Trophoblast cell (in vitro differentiated cells and primary cell): ENCODE measurements at regions not wholly inside any gene's neighbourhood (a gene's known extent, or its start where the extent isn't known, plus 50 kb on each side); places are given as distances from the start of the nearest gene placed in this dataset.

ENCODE experiments used
- DNase-seq, 2 donors: peaks; one replicate each; pipeline ENCODE4 v3.0.0-alpha.2; 2016
- H2AFZ ChIP-seq: 2 replicates; pipeline ENCODE4 v1.6.1; 2013; ENCODE audit warnings: low read length, moderate library complexity, mild to moderate bottlenecking; ENCODE audit not compliant: insufficient read depth, poor library complexity
- H2AK5ac ChIP-seq: 2 replicates; pipeline ENCODE4 v1.6.1; 2013; ENCODE audit warnings: mild to moderate bottlenecking, low read length
- H2BK120ac ChIP-seq: 2 replicates; pipeline ENCODE4 v1.6.1; 2013; ENCODE audit warnings: low read length, mild to moderate bottlenecking, moderate library complexity; ENCODE audit not compliant: insufficient read depth, poor library complexity
- H2BK12ac ChIP-seq: 2 replicates; pipeline ENCODE4 v1.6.1; 2013; ENCODE audit warnings: mild to moderate bottlenecking, low read length, moderate library complexity
- H2BK5ac ChIP-seq: 2 replicates; pipeline ENCODE4 v1.6.1; 2013; ENCODE audit warnings: low read length, low read depth, moderate library complexity, mild to moderate bottlenecking; ENCODE audit not compliant: poor library complexity
- H3K14ac ChIP-seq: 2 replicates; pipeline ENCODE4 v1.6.1; 2013; ENCODE audit warnings: mild to moderate bottlenecking, low read length
- H3K18ac ChIP-seq: 2 replicates; pipeline ENCODE4 v1.6.1; 2013; ENCODE audit warnings: mild to moderate bottlenecking, low read length
- H3K23ac ChIP-seq: 2 replicates; pipeline ENCODE4 v1.6.1; 2013; ENCODE audit warnings: low read length
- H3K27ac ChIP-seq: 2 replicates; pipeline ENCODE4 v1.5.1; 2013; ENCODE audit warnings: low read depth, mild to moderate bottlenecking, inconsistent platforms, low read length, moderate library complexity
- H3K27me3 ChIP-seq: 2 replicates; pipeline ENCODE4 v1.6.1; 2013; ENCODE audit warnings: inconsistent platforms, mild to moderate bottlenecking, low read length, moderate library complexity; ENCODE audit not compliant: insufficient read depth
- H3K36me3 ChIP-seq, 2 experiments: 1 replicate in 1 of 2; 2 replicates in 1 of 2; pipeline ENCODE4 v1.6.1; 2013; ENCODE audit warnings: low read length in 2 of 2, mild to moderate bottlenecking in 2 of 2, moderate library complexity in 1 of 2; ENCODE audit not compliant: insufficient read depth in 2 of 2, control insufficient read depth in 1 of 2
- H3K4ac ChIP-seq: 2 replicates; pipeline ENCODE4 v1.6.1; 2013; ENCODE audit warnings: low read depth, mild to moderate bottlenecking, low read length, moderate library complexity
- H3K4me1 ChIP-seq, 2 experiments: 1 replicate in 1 of 2; 2 replicates in 1 of 2; pipeline ENCODE4 v1.6.1; 2013; ENCODE audit warnings: low read length in 2 of 2, mild to moderate bottlenecking in 2 of 2, moderate library complexity in 1 of 2; ENCODE audit not compliant: insufficient read depth in 2 of 2, control insufficient read depth in 1 of 2
- H3K4me2 ChIP-seq: 2 replicates; pipeline ENCODE4 v1.6.1; 2013; ENCODE audit warnings: inconsistent platforms, mild to moderate bottlenecking, low read length, moderate library complexity
- H3K4me3 ChIP-seq: 2 replicates; pipeline ENCODE4 v1.5.1; 2013; ENCODE audit warnings: mild to moderate bottlenecking, low read depth, low read length, inconsistent platforms
- H3K79me1 ChIP-seq: one replicate; pipeline ENCODE4 v1.6.1; 2013; ENCODE audit warnings: low read length
- H3K79me2 ChIP-seq: 2 replicates; pipeline ENCODE4 v1.6.1; 2013; ENCODE audit warnings: low read length, mild to moderate bottlenecking; ENCODE audit not compliant: control insufficient read depth, insufficient read depth, poor library complexity
- H3K9ac ChIP-seq: 2 replicates; pipeline ENCODE4 v1.6.1; 2013; ENCODE audit warnings: mild to moderate bottlenecking, low read length
- H3K9me3 ChIP-seq: 2 replicates; pipeline ENCODE4 v1.6.1; 2013; ENCODE audit warnings: low read depth, mild to moderate bottlenecking, control low read depth, inconsistent platforms, low read length; ENCODE audit not compliant: insufficient read depth
- H4K12ac ChIP-seq: 2 replicates; pipeline ENCODE4 v1.6.1; 2013; ENCODE audit warnings: low read depth, mild to moderate bottlenecking, low read length, moderate library complexity
- H4K8ac ChIP-seq: 2 replicates; pipeline ENCODE4 v1.6.1; 2013; ENCODE audit warnings: low read depth, mild to moderate bottlenecking, low read length, moderate library complexity
- H4K91ac ChIP-seq: one replicate; pipeline ENCODE4 v1.6.1; 2013; ENCODE audit warnings: low read depth, mild to moderate bottlenecking, low read length, moderate library complexity
- whole genome bisulfite sequencing: extraction: QIAGEN DNeasy Blood & Tissue Kit; methylation state at CpG from one replicate; pipeline ENCODE4 v1.1.7; 2013; ENCODE audit warnings: missing lambda C conversion rate; ENCODE audit not compliant: insufficient read length, insufficient coverage; ENCODE audit errors: extremely low coverage; 5-methylcytosine and 5-hydroxymethylcytosine counted together

- no peak overlapping the region for H4K12ac ChIP-seq
- H3K18ac ChIP-seq: no peak overlapping the region
- H3K36me3 ChIP-seq: no peaks in the 10 kb centered on the region
- no peak overlapping the region for H2AFZ ChIP-seq
- H2BK5ac ChIP-seq: no peak overlapping the region
- no peak overlapping the region for H3K23ac ChIP-seq
- no peak overlapping the region for H4K8ac ChIP-seq
- H3K79me1 ChIP-seq: no peaks in the 10 kb centered on the region
- no peak overlapping the region for H2BK120ac ChIP-seq
- no peaks in the 10 kb centered on the region for H3K79me2 ChIP-seq
- H2BK12ac ChIP-seq: no peak overlapping the region
- no peak overlapping the region for H3K14ac ChIP-seq
- H3K4me3 ChIP-seq: no peak overlapping the region
- H2AK5ac ChIP-seq: no peak overlapping the region
- no peak overlapping the region for H3K4me2 ChIP-seq
- no peak overlapping the region for H3K9ac ChIP-seq
- no peak overlapping the region for H3K27ac ChIP-seq
- no peak for DNase-seq
- H3K27me3 ChIP-seq: no peaks in the 10 kb centered on the region
- peaks cover 8% of the 10 kb centered on the region for H3K9me3 ChIP-seq
- no CpG with 5 or more reads among the region's 13 CpGs for WGBS
- H3K4me1 ChIP-seq: no peaks in the 10 kb centered on the region
- no peak overlapping the region for H3K4ac ChIP-seq
- H4K91ac ChIP-seq: no peak overlapping the region
Observed at GRCh38 chr11:134666273-134667174, 254.5 kb upstream of the B3GAT1 start.

DNA sequence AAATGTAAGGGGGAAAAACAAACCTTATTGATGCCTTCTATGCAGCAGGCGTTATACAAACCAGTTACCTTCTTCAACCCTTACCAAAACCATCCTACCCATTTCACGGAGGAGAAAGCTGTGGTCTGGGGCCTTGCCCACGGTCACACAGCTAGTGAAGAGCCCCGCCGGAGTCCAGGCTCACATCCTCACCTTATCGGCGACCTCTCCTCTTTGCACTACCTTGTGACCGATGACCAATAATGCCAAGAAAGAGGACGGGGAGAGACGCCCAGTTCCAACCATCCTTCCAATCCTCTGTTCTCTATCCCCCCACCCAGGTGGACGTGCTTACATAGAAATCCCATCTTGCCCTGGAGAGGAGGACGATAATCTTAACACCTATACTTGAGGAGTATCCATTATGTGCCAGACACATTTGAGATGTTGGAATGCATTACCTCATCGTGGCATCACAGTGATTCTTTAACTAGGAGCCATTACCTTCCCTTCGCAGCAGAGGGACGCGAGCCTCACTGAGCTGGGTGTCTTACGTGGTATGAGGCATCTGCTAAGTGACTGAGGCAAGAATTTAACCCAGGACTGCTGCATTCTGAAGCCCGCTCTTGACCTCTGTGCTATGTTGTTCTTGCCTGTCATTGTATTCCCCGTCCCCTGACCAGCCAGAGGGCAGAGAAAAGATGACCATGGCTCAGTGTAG, 253.7 kb upstream of the B3GAT1 start:
- no peak overlapping the region for H3K4ac ChIP-seq
- H3K4me3 ChIP-seq: no peak overlapping the region
- no peaks in the 10 kb centered on the region for H3K4me1 ChIP-seq
- H3K14ac ChIP-seq: no peak overlapping the region
- H3K4me2 ChIP-seq: no peak overlapping the region
- no peak overlapping the region for H3K18ac ChIP-seq
- H2BK120ac ChIP-seq: no peak overlapping the region
- WGBS: no CpG with 5 or more reads among the region's 19 CpGs
- no peak overlapping the region for H4K8ac ChIP-seq
- H3K9me3 ChIP-seq: peaks cover 8% of the 10 kb centered on the region
- no peak overlapping the region for H3K27ac ChIP-seq
- H3K27me3 ChIP-seq: no peaks in the 10 kb centered on the region
- no peak overlapping the region for H2AK5ac ChIP-seq
- H2BK5ac ChIP-seq: no peak overlapping the region
- H3K79me2 ChIP-seq: no peaks in the 10 kb centered on the region
- no peak overlapping the region for H4K12ac ChIP-seq
- DNase-seq: no peak
- no peaks in the 10 kb centered on the region for H3K36me3 ChIP-seq
- no peaks in the 10 kb centered on the region for H3K79me1 ChIP-seq
- H2AFZ ChIP-seq: no peak overlapping the region
- H2BK12ac ChIP-seq: no peak overlapping the region
- no peak overlapping the region for H3K9ac ChIP-seq
- H3K23ac ChIP-seq: no peak overlapping the region
- H4K91ac ChIP-seq: no peak overlapping the region

DNA sequence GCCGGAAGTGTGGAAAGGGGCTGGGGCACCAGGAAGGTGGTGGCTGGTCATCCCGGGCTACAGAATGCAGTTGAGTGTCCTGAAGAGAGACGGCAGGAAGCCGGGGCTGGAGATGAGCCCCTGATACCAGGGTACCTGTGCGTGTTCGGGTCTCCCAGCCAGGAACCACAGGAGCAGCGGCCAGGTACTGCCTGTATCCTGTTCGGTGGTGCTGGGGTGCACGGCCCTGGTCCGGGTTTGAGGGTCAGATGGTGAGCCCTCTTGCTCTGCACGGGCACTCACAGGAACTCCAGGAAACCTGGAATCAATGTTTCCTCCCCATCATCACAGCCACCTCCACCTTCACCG, 253.1 kb upstream of the B3GAT1 start:
- Histone ChIP-seq H3K79me1 (no peaks in the 10 kb centered on the region), H2BK5ac (no peak overlapping the region), H3K9me3 (peaks cover 8% of the 10 kb centered on the region), H3K4me3 (no peak overlapping the region), H3K9ac (no peak overlapping the region), H3K23ac (no peak overlapping the region), H3K4me1 (no peaks in the 10 kb centered on the region), H3K18ac (no peak overlapping the region), H2BK12ac (no peak overlapping the region), H3K27me3 (no peaks in the 10 kb centered on the region), H2AK5ac (no peak overlapping the region), H2AFZ (no peak overlapping the region), H4K8ac (no peak overlapping the region), H3K27ac (no peak overlapping the region), H3K4me2 (no peak overlapping the region), H3K79me2 (no peaks in the 10 kb centered on the region), H4K91ac (no peak overlapping the region), H4K12ac (no peak overlapping the region), H3K4ac (no peak overlapping the region), H3K14ac (no peak overlapping the region), H2BK120ac (no peak overlapping the region), H3K36me3 (no peaks in the 10 kb centered on the region)
- DNase-seq: no peak
- no CpG with 5 or more reads among the region's 12 CpGs for WGBS

DNA sequence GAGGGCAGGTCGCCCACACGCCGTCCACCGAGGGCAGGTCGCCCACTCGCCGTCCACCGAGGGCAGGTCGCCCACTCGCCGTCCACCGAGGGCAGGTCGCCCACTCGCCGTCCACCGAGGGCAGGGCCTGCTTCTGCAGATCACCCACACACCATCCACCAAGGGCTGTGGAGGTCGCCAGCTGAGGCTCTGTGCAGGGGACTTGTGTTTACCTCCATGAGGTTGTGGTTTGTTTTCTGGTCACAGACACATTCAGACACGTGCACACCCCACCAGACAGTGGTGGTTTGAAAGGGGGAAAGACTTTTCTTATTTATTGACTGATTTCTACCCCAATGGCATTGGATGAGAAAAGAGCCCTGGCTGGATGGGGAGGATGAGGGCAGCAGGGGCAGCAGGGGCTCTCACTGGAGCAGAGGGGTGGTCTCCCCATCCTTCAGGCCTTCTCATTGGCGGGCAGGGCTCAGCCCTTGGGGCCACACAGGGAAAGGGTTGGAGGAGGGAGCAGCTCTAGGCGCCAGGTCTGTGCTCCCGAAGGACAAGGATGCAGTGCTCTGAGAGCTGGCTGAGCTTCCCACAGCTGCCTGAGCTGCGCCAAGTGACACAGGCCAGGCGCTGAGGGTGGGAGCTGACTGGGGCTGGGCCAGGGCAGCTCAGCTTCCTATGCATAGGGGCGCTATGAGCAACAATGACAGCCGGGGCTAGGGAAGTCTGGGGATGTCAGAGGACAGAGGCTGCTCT, 252.6 kb upstream of the B3GAT1 start:
- H3K27me3 ChIP-seq: no peaks in the 10 kb centered on the region
- H4K12ac ChIP-seq: no peak overlapping the region
- H3K23ac ChIP-seq: no peak overlapping the region
- DNase-seq: no peak
- H3K79me2 ChIP-seq: no peaks in the 10 kb centered on the region
- no peak overlapping the region for H3K27ac ChIP-seq
- H4K8ac ChIP-seq: no peak overlapping the region
- no peaks in the 10 kb centered on the region for H3K36me3 ChIP-seq
- no peak overlapping the region for H3K4ac ChIP-seq
- WGBS: no CpG with 5 or more reads among the region's 25 CpGs
- no peaks in the 10 kb centered on the region for H3K79me1 ChIP-seq
- no peaks in the 10 kb centered on the region for H3K4me1 ChIP-seq
- no peak overlapping the region for H4K91ac ChIP-seq
- H2BK5ac ChIP-seq: no peak overlapping the region
- H3K18ac ChIP-seq: no peak overlapping the region
- no peak overlapping the region for H3K14ac ChIP-seq
- no peak overlapping the region for H2AFZ ChIP-seq
- H2BK120ac ChIP-seq: no peak overlapping the region
- H3K9ac ChIP-seq: no peak overlapping the region
- H3K4me2 ChIP-seq: no peak overlapping the region
- peaks cover 13% of the 10 kb centered on the region for H3K9me3 ChIP-seq
- H3K4me3 ChIP-seq: no peak overlapping the region
- no peak overlapping the region for H2BK12ac ChIP-seq
- H2AK5ac ChIP-seq: no peak overlapping the region
